B cell (primary cell): ENCODE measurements at regions not wholly inside any gene's neighbourhood (a gene's known extent, or its start where the extent isn't known, plus 50 kb on each side); places are given as distances from the start of the nearest gene placed in this dataset.

Source experiments
- ATAC-seq: fragments of 200-7000 bp; cut with Tn5 transposase; one replicate; pipeline ENCODE4 v1.10.0; 2021; ENCODE audit warnings: low read depth, mild to moderate bottlenecking, moderate number of reproducible peaks, moderate library complexity
- CTCF ChIA-PET: fragments of 350-600 bp; sonication (Branson Sonifier 250); formaldehyde crosslinking; loops from one replicate; lab custom pipeline; 2021; ENCODE audit warnings: antibody characterized with exemption, inconsistent platforms; lab: Charles Lee
- POLR2A ChIA-PET: fragments of 350-600 bp; sonication (Branson Sonifier 250); formaldehyde crosslinking; loops from one replicate; lab custom pipeline; 2021; ENCODE audit warnings: antibody characterized with exemption; lab: Charles Lee
- DNase-seq: peaks from one replicate; pipeline ENCODE4 v3.0.0; 2013
- H2AFZ ChIP-seq: 2 replicates; pipeline ENCODE4 v1.6.1; 2012; ENCODE audit warnings: mild to moderate bottlenecking, low read depth, low read length; ENCODE audit not compliant: insufficient read depth, poor library complexity, severe bottlenecking
- H3K27ac ChIP-seq, 2 donors: 1 replicate in 1 of 2; 2 replicates in 1 of 2; pipeline ENCODE4 v1.5.1; 2012 to 2013; ENCODE audit warnings: low read length in 2 of 2, mild to moderate bottlenecking in 2 of 2, moderate library complexity in 1 of 2
- H3K27me3 ChIP-seq, 4 experiments: fragments of 200-600 bp in 1 of 4; sonication (generic) in 1 of 4; replicated peaks in 1 of 4; 1 replicate in 2 of 4; 2 replicates in 2 of 4; pipeline versions ENCODE4 v1.6.1 to v1.7.0; 2013 to 2016; ENCODE audit warnings: low read length in 3 of 4, mild to moderate bottlenecking in 2 of 4, mixed read lengths in 1 of 4, moderate library complexity in 1 of 4; ENCODE audit not compliant: insufficient read depth in 4 of 4, control insufficient read depth in 3 of 4; ENCODE audit errors: control extremely low read depth in 1 of 4
- H3K36me3 ChIP-seq, 2 experiments: replicated peaks in 1 of 2; 1 replicate in 1 of 2; 2 replicates in 1 of 2; pipeline versions ENCODE4 v1.6.1 to v1.7.1; 2013; ENCODE audit warnings: low read length in 1 of 2; ENCODE audit not compliant: insufficient read depth in 2 of 2, control insufficient read depth in 1 of 2; ENCODE audit errors: control extremely low read depth in 1 of 2, extremely low read depth in 1 of 2
- H3K4me1 ChIP-seq, 2 donors: fragments of 200-600 bp in 1 of 2; sonication (generic) in 1 of 2; 1 replicate in 1 of 2; 2 replicates in 1 of 2; pipeline versions ENCODE4 v1.5.1 to v1.6.1; 2013 to 2017; ENCODE audit warnings: low read length in 2 of 2; ENCODE audit not compliant: control insufficient read depth in 2 of 2, insufficient read depth in 2 of 2
- H3K4me2 ChIP-seq: replicated peaks from 2 replicates; pipeline ENCODE3; 2012; ENCODE audit warnings: mild to moderate bottlenecking, low read depth, low read length; ENCODE audit not compliant: poor library complexity, severe bottlenecking
- H3K4me3 ChIP-seq, 5 experiments: fragments of 200-600 bp in 1 of 5; sonication (generic) in 1 of 5; 1 replicate in 3 of 5; 2 replicates in 2 of 5; pipeline versions ENCODE4 v1.5.1 to v1.7.0; 2011 to 2016; ENCODE audit warnings: low read length in 4 of 5, mild to moderate bottlenecking in 4 of 5, low read depth in 2 of 5, control low read depth in 1 of 5, moderate library complexity in 1 of 5; ENCODE audit not compliant: insufficient read depth in 1 of 5; ENCODE audit errors: control extremely low read depth in 1 of 5, extremely low read depth in 1 of 5
- H3K79me2 ChIP-seq: fragments of 200-600 bp; sonication (generic); one replicate; pipeline ENCODE4 v1.6.0; 2016; ENCODE audit warnings: low read length; ENCODE audit not compliant: control insufficient read depth, insufficient read depth
- H3K9ac ChIP-seq: fragments of 200-600 bp; sonication (generic); 2 replicates; pipeline ENCODE4 v1.6.1; 2017; ENCODE audit warnings: mild to moderate bottlenecking, low read length, moderate library complexity
- H3K9me3 ChIP-seq, 3 donors: one replicate each; pipeline versions ENCODE4 v1.6.1 to v1.7.1; 2013; ENCODE audit warnings: low read length in 2 of 3; ENCODE audit not compliant: control insufficient read depth in 2 of 3, insufficient read depth in 1 of 3; ENCODE audit errors: control extremely low read depth in 1 of 3
- H4K20me1 ChIP-seq: 2 replicates; pipeline ENCODE4 v1.6.0; 2012; ENCODE audit warnings: mild to moderate bottlenecking, low read length; ENCODE audit not compliant: insufficient read depth, control insufficient read depth, poor library complexity, severe bottlenecking
- H3K27ac Mint-ChIP-seq: one replicate; pipeline ENCODE4 v1.8.0; 2021; ENCODE audit warnings: mixed read lengths
- H3K27me3 Mint-ChIP-seq: one replicate; pipeline ENCODE4 v1.8.0; 2021; ENCODE audit warnings: mixed read lengths
- H3K4me1 Mint-ChIP-seq: one replicate; pipeline ENCODE4 v1.8.0; 2021; ENCODE audit warnings: mixed read lengths
- H3K4me3 Mint-ChIP-seq: one replicate; pipeline ENCODE4 v1.8.0; 2021; ENCODE audit warnings: mixed read lengths
- H3K9me3 Mint-ChIP-seq: one replicate; pipeline ENCODE4 v1.8.0; 2022; ENCODE audit warnings: mixed read lengths; ENCODE audit not compliant: insufficient read depth
- CTCF ChIP-seq: fragments of 200-600 bp; IDR thresholded peaks from one replicate; pipeline ENCODE4 v1.8.0; 2022; ENCODE audit warnings: antibody characterized with exemption, mild to moderate bottlenecking
- EZH2 ChIP-seq: IDR thresholded peaks from 2 replicates; pipeline ENCODE4 v1.6.1; 2012; ENCODE audit warnings: borderline replicate concordance, low read depth, mild to moderate bottlenecking, moderate library complexity, low read length; ENCODE audit not compliant: insufficient read depth, poor library complexity, severe bottlenecking
- WGBS: methylation state at CpG from one replicate; pipeline ENCODE4 v1.1.5; 2013; ENCODE audit warnings: missing lambda C conversion rate; ENCODE audit not compliant: insufficient coverage; 5-methylcytosine and 5-hydroxymethylcytosine counted together
- intact Hi-C: fragments of 100-400 bp; cut with micrococcal nuclease; formaldehyde crosslinking; loops from one replicate; pipeline ENCODE4 v1.10.0; 2022

GRCh38 chr16:51527349-51527748 lies 376.3 kb upstream of the SALL1 start:
- intact Hi-C loops = no loop called here
- no peak for DNase-seq
- Histone ChIP-seq H3K36me3 (no peaks in the 10 kb centered on the region), H3K27ac (no peak overlapping the region), H2AFZ (no peak overlapping the region), H3K9me3 (peaks cover 0 to 8% (median 0%) of the 10 kb centered on the region in 3 donors), H3K9ac (no peak overlapping the region), H3K4me2 (no peak overlapping the region), H3K27me3 (no peaks in the 10 kb centered on the region), H3K79me2 (no peaks in the 10 kb centered on the region), H4K20me1 (no peaks in the 10 kb centered on the region), H3K4me1 (no peaks in the 10 kb centered on the region), H3K4me3 (no peak overlapping the region)
- Mint-ChIP-seq H3K9me3 (peaks cover 4% of the 10 kb centered on the region), H3K27me3 (no peaks in the 10 kb centered on the region), H3K27ac (no peak overlapping the region), H3K4me3 (no peak overlapping the region), H3K4me1 (no peaks in the 10 kb centered on the region)
- TF ChIP-seq CTCF = no peak
- TF ChIP-seq EZH2 = no peak
- WGBS = 87% methylated on average over 5 of the region's 6 CpGs
- POLR2A ChIA-PET = no interaction called here
- no peak for ATAC-seq
- CTCF ChIA-PET = no interaction called here

- Histone ChIP-seq H3K27ac (no peak overlapping the region), H3K4me2 (no peak overlapping the region), H3K9me3 (peaks cover 0 to 8% (median 0%) of the 10 kb centered on the region in 3 donors), H2AFZ (no peak overlapping the region), H3K4me3 (no peak overlapping the region), H3K36me3 (no peaks in the 10 kb centered on the region), H3K9ac (no peak overlapping the region), H4K20me1 (no peaks in the 10 kb centered on the region), H3K27me3 (no peaks in the 10 kb centered on the region), H3K4me1 (no peaks in the 10 kb centered on the region), H3K79me2 (no peaks in the 10 kb centered on the region)
- POLR2A ChIA-PET = no interaction called here
- WGBS = 58% methylated on average over 5 of the region's 9 CpGs
- intact Hi-C loops = no loop called here
- H3K27me3 Mint-ChIP-seq = no peaks in the 10 kb centered on the region
- ATAC-seq (no peak), DNase-seq (no peak)
- H3K4me3 Mint-ChIP-seq = no peak overlapping the region
- H3K9me3 Mint-ChIP-seq = peaks cover 4% of the 10 kb centered on the region
- H3K27ac Mint-ChIP-seq = no peak overlapping the region
- CTCF ChIA-PET = no interaction called here
- no peak for TF ChIP-seq EZH2
- no peaks in the 10 kb centered on the region for H3K4me1 Mint-ChIP-seq
Measured at GRCh38 chr16:51526621-51527020, 375.6 kb upstream of the SALL1 start.
